Esophagus muscularis mucosa (tissue), 4 donors: ENCODE measurements at regions not wholly inside any gene's neighbourhood (a gene's known extent, or its start where the extent isn't known, plus 50 kb on each side); places are given as distances from the start of the nearest gene placed in this dataset.

Source experiments
- EP300 ChIP-seq: sonication (generic); formaldehyde crosslinking; IDR thresholded peaks from one replicate; pipeline ENCODE4 v1.6.1; 2017; ENCODE audit warnings: antibody characterized with exemption
- POLR2A ChIP-seq: fragments of 450-650 bp; IDR thresholded peaks from one replicate; pipeline ENCODE4 v1.6.1; 2017; ENCODE audit warnings: antibody characterized with exemption, moderate library complexity, mild to moderate bottlenecking, low read depth
- POLR2AphosphoS5 ChIP-seq, 2 donors: sonication (generic); formaldehyde crosslinking; IDR thresholded peaks; one replicate each; pipeline ENCODE4 v1.6.1; 2017; ENCODE audit warnings: antibody characterized with exemption in 2 of 2
- TF ChIP-seq, protein P1 (sequence below), 3 experiments: fragments of 200-600 bp in 2 of 3; fragments of 450-650 bp in 1 of 3; sonication (generic) in 2 of 3; IDR thresholded peaks; one replicate each; pipeline ENCODE4 v1.5.1; 2017 to 2019; ENCODE audit warnings: antibody characterized with exemption in 3 of 3, mild to moderate bottlenecking in 2 of 3, moderate library complexity in 1 of 3

DNA sequence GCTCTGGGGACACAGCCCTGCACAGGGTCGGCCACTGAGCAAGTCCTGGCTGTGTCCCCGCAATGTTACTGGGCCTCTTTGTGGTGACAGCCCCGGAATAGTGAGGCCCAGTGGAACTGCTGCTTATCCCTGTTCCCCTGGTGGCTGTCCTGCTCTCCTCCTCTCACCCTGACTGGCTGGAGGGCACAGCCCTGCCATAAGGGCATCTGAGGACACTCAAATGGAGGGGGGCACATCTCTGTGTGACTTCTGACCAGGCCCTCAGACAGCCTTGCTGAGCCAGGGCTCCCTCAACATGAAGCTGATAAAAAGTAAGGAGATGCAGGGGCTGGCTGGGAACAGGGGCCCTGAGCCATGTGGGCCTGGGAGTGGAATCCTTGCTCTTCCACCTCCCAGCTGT, 127.4 kb upstream of the ATP2B2 start:
- TF ChIP-seq, protein P1, sequence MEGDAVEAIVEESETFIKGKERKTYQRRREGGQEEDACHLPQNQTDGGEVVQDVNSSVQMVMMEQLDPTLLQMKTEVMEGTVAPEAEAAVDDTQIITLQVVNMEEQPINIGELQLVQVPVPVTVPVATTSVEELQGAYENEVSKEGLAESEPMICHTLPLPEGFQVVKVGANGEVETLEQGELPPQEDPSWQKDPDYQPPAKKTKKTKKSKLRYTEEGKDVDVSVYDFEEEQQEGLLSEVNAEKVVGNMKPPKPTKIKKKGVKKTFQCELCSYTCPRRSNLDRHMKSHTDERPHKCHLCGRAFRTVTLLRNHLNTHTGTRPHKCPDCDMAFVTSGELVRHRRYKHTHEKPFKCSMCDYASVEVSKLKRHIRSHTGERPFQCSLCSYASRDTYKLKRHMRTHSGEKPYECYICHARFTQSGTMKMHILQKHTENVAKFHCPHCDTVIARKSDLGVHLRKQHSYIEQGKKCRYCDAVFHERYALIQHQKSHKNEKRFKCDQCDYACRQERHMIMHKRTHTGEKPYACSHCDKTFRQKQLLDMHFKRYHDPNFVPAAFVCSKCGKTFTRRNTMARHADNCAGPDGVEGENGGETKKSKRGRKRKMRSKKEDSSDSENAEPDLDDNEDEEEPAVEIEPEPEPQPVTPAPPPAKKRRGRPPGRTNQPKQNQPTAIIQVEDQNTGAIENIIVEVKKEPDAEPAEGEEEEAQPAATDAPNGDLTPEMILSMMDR (IDR thresholded peaks at IDR 0.05) = no peak
- TF ChIP-seq POLR2A (no peak), POLR2AphosphoS5 (IDR thresholded peaks at IDR 0.05) (no peak), EP300 (no peak)
